ENCODE measurements at regions not wholly inside any gene's neighbourhood (a gene's known extent, or its start where the extent isn't known, plus 50 kb on each side); places are given as distances from the start of the nearest gene placed in this dataset.

DNA sequence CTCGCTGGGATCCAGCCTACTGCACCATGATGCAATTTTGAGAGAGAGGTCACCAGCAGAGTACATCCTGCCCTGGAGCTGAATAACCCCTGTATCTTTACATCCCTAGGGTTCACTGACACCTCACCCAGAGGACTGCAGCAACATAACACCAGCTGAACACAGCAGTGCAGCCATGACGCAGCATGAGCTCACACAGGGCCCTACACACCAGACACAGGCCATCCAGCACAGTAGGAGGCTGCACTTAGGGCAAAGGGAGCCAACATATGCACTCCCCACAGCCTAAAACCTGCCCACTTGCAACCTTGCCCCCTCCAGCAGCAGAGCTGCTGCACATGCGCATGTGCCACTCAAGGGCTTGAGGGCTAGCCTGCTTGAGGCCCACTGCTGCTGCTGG lies 157.3 kb upstream of the SMARCA2 start:
- H3K79me2 ChIP-seq (ENCODE audit: insufficient read depth, low read depth, low read length) = no peaks in the 10 kb centered on the region
- H3K4me1 ChIP-seq (ENCODE audit: insufficient read depth, low read length, poor library complexity, severe bottlenecking) = no peaks in the 10 kb centered on the region
- H3K36me3 ChIP-seq (ENCODE audit: insufficient read depth, low read length) = no peaks in the 10 kb centered on the region
- H2AFZ ChIP-seq (ENCODE audit: low read length) = no peak overlapping the region
- H3K9me3 ChIP-seq (ENCODE audit: low read length) = no peaks in the 10 kb centered on the region
- H4K20me1 ChIP-seq (ENCODE audit: insufficient read depth, low read length) = no peaks in the 10 kb centered on the region
- intact Hi-C loops (cut with micrococcal nuclease; ENCODE audit: unreplicated experiment) = no loop called here
- H3K27ac ChIP-seq (ENCODE audit: low read depth, low read length, poor library complexity, severe bottlenecking) = no peak overlapping the region
- no peak for DNase-seq (ENCODE audit: low spot score)
- ChIA-PET CTCF (ENCODE audit: unreplicated experiment) (no interaction called here), POLR2A (interaction anchor here (0.8 kb wide), 1 partner anchor 10 kb away, joined by 3 read pairs; no protein-coding TSS in a partner anchor)
- BruUV-seq (replicated peaks) = no TSS peak
- TF ChIP-seq CTCF (conservative IDR thresholded peaks at IDR 0.05; ENCODE audit: low read length) = no peak
- no peak for TF ChIP-seq EZH2phosphoT487 (IDR thresholded peaks at IDR 0.05; ENCODE audit: borderline replicate concordance, low read depth, low read length)
- no peak overlapping the region for H3K4me2 ChIP-seq (ENCODE audit: low read length)
- no peaks in the 10 kb centered on the region for H3K9me2 ChIP-seq (ENCODE audit: insufficient read depth, low read length)
- H3K4me3 ChIP-seq (ENCODE audit: low read depth, low read length, poor library complexity, severe bottlenecking) = no peak overlapping the region

GRCh38 chr9:1869843-1870242 lies 145.3 kb upstream of the SMARCA2 start:
- Histone ChIP-seq H3K4me3 (ENCODE audit: low read depth, low read length, poor library complexity, severe bottlenecking) (no peak overlapping the region), H3K36me3 (ENCODE audit: insufficient read depth, low read length) (no peaks in the 10 kb centered on the region), H3K79me2 (ENCODE audit: insufficient read depth, low read depth, low read length) (no peaks in the 10 kb centered on the region), H3K9me2 (ENCODE audit: insufficient read depth, low read length) (no peaks in the 10 kb centered on the region), H4K20me1 (ENCODE audit: insufficient read depth, low read length) (no peaks in the 10 kb centered on the region), H3K27ac (ENCODE audit: low read depth, low read length, poor library complexity, severe bottlenecking) (no peak overlapping the region), H3K4me1 (ENCODE audit: insufficient read depth, low read length, poor library complexity, severe bottlenecking) (no peaks in the 10 kb centered on the region), H3K4me2 (ENCODE audit: low read length) (no peak overlapping the region), H3K9me3 (ENCODE audit: low read length) (no peaks in the 10 kb centered on the region), H2AFZ (ENCODE audit: low read length) (no peak overlapping the region)
- CTCF ChIA-PET (ENCODE audit: unreplicated experiment) = no interaction called here
- POLR2A ChIA-PET = no interaction called here
- BruUV-seq (replicated peaks) = no TSS peak
- intact Hi-C loops (cut with micrococcal nuclease; ENCODE audit: unreplicated experiment) = loop anchor here (10.0 kb wide), 1 partner anchor 215 kb away; no protein-coding TSS in a partner anchor
- TF ChIP-seq EZH2phosphoT487 (IDR thresholded peaks at IDR 0.05; ENCODE audit: borderline replicate concordance, low read depth, low read length) (no peak), CTCF (conservative IDR thresholded peaks at IDR 0.05; ENCODE audit: low read length) (peak; percentile 70)
- peak; percentile 22 for DNase-seq (ENCODE audit: low spot score)

GRCh38 chr9:1870915-1871314 lies 144.2 kb upstream of the SMARCA2 start:
- intact Hi-C loops (cut with micrococcal nuclease; ENCODE audit: unreplicated experiment) = loop anchor here (10.0 kb wide), 1 partner anchor 214 kb away; no protein-coding TSS in a partner anchor
- TF ChIP-seq CTCF (conservative IDR thresholded peaks at IDR 0.05; ENCODE audit: low read length) (no peak), EZH2phosphoT487 (IDR thresholded peaks at IDR 0.05; ENCODE audit: borderline replicate concordance, low read depth, low read length) (no peak)
- Histone ChIP-seq H3K9me2 (ENCODE audit: insufficient read depth, low read length) (no peaks in the 10 kb centered on the region), H3K27ac (ENCODE audit: low read depth, low read length, poor library complexity, severe bottlenecking) (no peak overlapping the region), H3K36me3 (ENCODE audit: insufficient read depth, low read length) (no peaks in the 10 kb centered on the region), H3K4me3 (ENCODE audit: low read depth, low read length, poor library complexity, severe bottlenecking) (no peak overlapping the region), H3K9me3 (ENCODE audit: low read length) (no peaks in the 10 kb centered on the region), H3K4me2 (ENCODE audit: low read length) (no peak overlapping the region), H4K20me1 (ENCODE audit: insufficient read depth, low read length) (no peaks in the 10 kb centered on the region), H2AFZ (ENCODE audit: low read length) (no peak overlapping the region), H3K4me1 (ENCODE audit: insufficient read depth, low read length, poor library complexity, severe bottlenecking) (no peaks in the 10 kb centered on the region), H3K79me2 (ENCODE audit: insufficient read depth, low read depth, low read length) (no peaks in the 10 kb centered on the region)
- BruUV-seq (replicated peaks) = no TSS peak
- CTCF ChIA-PET (ENCODE audit: unreplicated experiment) = no interaction called here
- POLR2A ChIA-PET = no interaction called here
- DNase-seq (ENCODE audit: low spot score) = no peak

Data from OCI-LY7 (cell line).